Body of pancreas (tissue), 4 donors: ENCODE measurements at regions not wholly inside any gene's neighbourhood (a gene's known extent, or its start where the extent isn't known, plus 50 kb on each side); places are given as distances from the start of the nearest gene placed in this dataset.

Experiments
- ATAC-seq: fragments of 150-250 bp; one replicate; pipeline ENCODE4 v1.9.1; 2016
- DNase-seq, 4 donors: peaks; one replicate each; pipeline ENCODE4 v3.0.0-alpha.2; 2019
- H3K27ac ChIP-seq, 4 donors: fragments of 200-600 bp; sonication (generic); 1 replicate in 3 of 4; 2 replicates in 1 of 4; pipeline versions ENCODE4 v1.5.1 to v1.6.1; 2016 to 2019; ENCODE audit warnings: mild to moderate bottlenecking in 1 of 4, mixed read lengths in 1 of 4, moderate library complexity in 1 of 4
- H3K27me3 ChIP-seq, 2 donors: fragments of 200-600 bp; sonication (generic); one replicate each; pipeline ENCODE4 v1.6.0; 2016; ENCODE audit warnings: mild to moderate bottlenecking in 1 of 2
- H3K36me3 ChIP-seq, 2 donors: fragments of 200-600 bp; sonication (generic); replicated peaks in 1 of 2; 2 replicates each; pipeline ENCODE4 v1.5.1; 2016; ENCODE audit warnings: low read depth in 2 of 2; ENCODE audit not compliant: insufficient read depth in 1 of 2
- H3K4me1 ChIP-seq: fragments of 200-600 bp; sonication (generic); one replicate; pipeline ENCODE4 v1.6.0; 2016
- H3K4me3 ChIP-seq, 2 donors: fragments of 200-600 bp; sonication (generic); 1 replicate in 1 of 2; 2 replicates in 1 of 2; pipeline ENCODE4 v1.5.1; 2016 to 2019
- H3K9me3 ChIP-seq, 3 donors: fragments of 200-600 bp; sonication (generic); 1 replicate in 2 of 3; 2 replicates in 1 of 3; pipeline ENCODE4 v1.5.1; 2016
- POLR2A ChIP-seq, 3 donors: fragments of 450-650 bp; IDR thresholded peaks; one replicate each; pipeline ENCODE4 v1.6.1; 2016; ENCODE audit warnings: antibody characterized with exemption in 3 of 3, mild to moderate bottlenecking in 2 of 3
- WGBS, 2 donors: methylation state at CpG; one replicate each; pipeline ENCODE4 v1.1.5; 2017; 5-methylcytosine and 5-hydroxymethylcytosine counted together
- intact Hi-C: fragments of 100-400 bp; cut with DNase I; formaldehyde crosslinking; loops from one replicate; pipeline ENCODE4 v1.15.1; 2023
- TF ChIP-seq, protein P1 (sequence below), 7 experiments: fragments of 450-650 bp in 4 of 7; fragments of 200-600 bp in 3 of 7; sonication (generic) in 3 of 7; IDR thresholded peaks; one replicate each; pipeline ENCODE4 v1.5.1; 2016 to 2019; ENCODE audit warnings: antibody characterized with exemption in 7 of 7

GRCh38 chr1:20426923-20427322, 59.1 kb downstream of the CAMK2N1 start:
- no peak for DNase-seq
- intact Hi-C loops, result no loop called here

GRCh38 chr1:20426371-20426770, 59.6 kb downstream of the CAMK2N1 start:
- 45 to 62% methylated on average over 4 of the region's 4 CpGs for WGBS, 2 donors

More at GRCh38 chr1:20426923-20427322, 59.1 kb downstream of the CAMK2N1 start:
- no peaks in the 10 kb centered on the region for H3K4me1 ChIP-seq
- no peak for ATAC-seq
- 50 to 61% methylated on average over 2 to 4 of the region's 4 CpGs for WGBS, 2 donors
- no peaks in the 10 kb centered on the region for H3K27me3 ChIP-seq
- no peak overlapping the region for H3K27ac ChIP-seq
- TF ChIP-seq POLR2A (IDR thresholded peaks at IDR 0.05), result no peak
- TF ChIP-seq, protein P1, sequence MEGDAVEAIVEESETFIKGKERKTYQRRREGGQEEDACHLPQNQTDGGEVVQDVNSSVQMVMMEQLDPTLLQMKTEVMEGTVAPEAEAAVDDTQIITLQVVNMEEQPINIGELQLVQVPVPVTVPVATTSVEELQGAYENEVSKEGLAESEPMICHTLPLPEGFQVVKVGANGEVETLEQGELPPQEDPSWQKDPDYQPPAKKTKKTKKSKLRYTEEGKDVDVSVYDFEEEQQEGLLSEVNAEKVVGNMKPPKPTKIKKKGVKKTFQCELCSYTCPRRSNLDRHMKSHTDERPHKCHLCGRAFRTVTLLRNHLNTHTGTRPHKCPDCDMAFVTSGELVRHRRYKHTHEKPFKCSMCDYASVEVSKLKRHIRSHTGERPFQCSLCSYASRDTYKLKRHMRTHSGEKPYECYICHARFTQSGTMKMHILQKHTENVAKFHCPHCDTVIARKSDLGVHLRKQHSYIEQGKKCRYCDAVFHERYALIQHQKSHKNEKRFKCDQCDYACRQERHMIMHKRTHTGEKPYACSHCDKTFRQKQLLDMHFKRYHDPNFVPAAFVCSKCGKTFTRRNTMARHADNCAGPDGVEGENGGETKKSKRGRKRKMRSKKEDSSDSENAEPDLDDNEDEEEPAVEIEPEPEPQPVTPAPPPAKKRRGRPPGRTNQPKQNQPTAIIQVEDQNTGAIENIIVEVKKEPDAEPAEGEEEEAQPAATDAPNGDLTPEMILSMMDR (IDR thresholded peaks at IDR 0.05), result no peak
- no peaks in the 10 kb centered on the region for H3K36me3 ChIP-seq
- H3K4me3 ChIP-seq, result no peak overlapping the region
- H3K9me3 ChIP-seq, result no peaks in the 10 kb centered on the region

GRCh38 chr1:20425622-20426021, 60.4 kb downstream of the CAMK2N1 start:
- intact Hi-C loops, result no loop called here
- H3K27me3 ChIP-seq, result no peaks in the 10 kb centered on the region
- no peak for DNase-seq
- no peak for TF ChIP-seq POLR2A (IDR thresholded peaks at IDR 0.05)
- TF ChIP-seq, protein P1 (IDR thresholded peaks at IDR 0.05), result no peak
- ATAC-seq, result no peak
- H3K36me3 ChIP-seq, result no peaks in the 10 kb centered on the region
- no peak overlapping the region for H3K4me3 ChIP-seq
- no peak overlapping the region for H3K27ac ChIP-seq
- 31 to 50% methylated on average over 2 of the region's 2 CpGs for WGBS, 2 donors
- no peaks in the 10 kb centered on the region for H3K4me1 ChIP-seq
- H3K9me3 ChIP-seq, result no peaks in the 10 kb centered on the region

More at GRCh38 chr1:20426371-20426770, 59.6 kb downstream of the CAMK2N1 start:
- intact Hi-C loops, result no loop called here
- H3K27me3 ChIP-seq, result no peaks in the 10 kb centered on the region
- DNase-seq (no peak), ATAC-seq (no peak)
- no peak overlapping the region for H3K27ac ChIP-seq
- no peaks in the 10 kb centered on the region for H3K36me3 ChIP-seq
- no peaks in the 10 kb centered on the region for H3K4me1 ChIP-seq
- H3K9me3 ChIP-seq, result no peaks in the 10 kb centered on the region
- TF ChIP-seq, protein P1 (IDR thresholded peaks at IDR 0.05), result no peak
- no peak for TF ChIP-seq POLR2A (IDR thresholded peaks at IDR 0.05)
- H3K4me3 ChIP-seq, result no peak overlapping the region

DNA sequence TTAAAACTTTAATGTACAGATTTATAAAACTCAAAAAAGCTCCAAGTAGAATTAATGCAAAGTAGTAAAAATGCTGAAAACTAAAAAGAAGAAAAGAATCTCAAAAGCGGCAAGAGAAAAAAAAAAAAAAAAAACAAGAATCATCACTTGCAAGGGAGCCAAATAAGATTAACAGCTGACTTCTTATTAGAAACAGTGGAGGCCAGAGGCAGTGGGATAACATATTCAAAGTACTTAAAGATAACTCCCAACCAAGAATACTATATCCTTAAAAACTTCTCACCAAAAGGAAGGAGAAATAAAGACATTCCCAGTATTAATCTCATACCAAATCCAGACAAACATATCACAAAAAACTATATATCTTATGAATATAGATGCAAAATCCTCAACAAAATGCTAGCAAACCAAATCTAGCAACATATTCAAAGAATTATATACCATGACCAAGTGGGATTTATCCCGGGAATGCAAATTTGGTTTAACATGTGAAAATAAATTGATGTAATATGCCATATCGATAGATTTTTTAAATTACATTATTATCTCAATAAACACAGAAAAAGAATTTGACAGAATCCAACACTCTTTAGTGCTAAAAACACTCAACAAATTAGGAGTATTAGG, 62.7 kb downstream of the CAMK2N1 start:
- TF ChIP-seq, protein P1 (IDR thresholded peaks at IDR 0.05), result no peak
- Histone ChIP-seq H3K36me3 (no peaks in the 10 kb centered on the region), H3K4me1 (no peaks in the 10 kb centered on the region), H3K4me3 (no peak overlapping the region), H3K27me3 (no peaks in the 10 kb centered on the region), H3K27ac (no peak overlapping the region), H3K9me3 (no peaks in the 10 kb centered on the region)
- DNase-seq, result no peak
- intact Hi-C loops, result no loop called here
- no peak for ATAC-seq
- WGBS, 2 donors, result 73 to 84% methylated on average over 3 of the region's 3 CpGs

- WGBS, 2 donors, result 48 to 63% methylated on average over 2 of the region's 2 CpGs
Observed at GRCh38 chr1:20421441-20421840, 64.6 kb downstream of the CAMK2N1 start.

More at GRCh38 chr1:20421441-20421840, 64.6 kb downstream of the CAMK2N1 start:
- Histone ChIP-seq H3K27ac (no peak overlapping the region), H3K4me1 (no peaks in the 10 kb centered on the region), H3K4me3 (no peak overlapping the region), H3K27me3 (no peaks in the 10 kb centered on the region), H3K36me3 (no peaks in the 10 kb centered on the region), H3K9me3 (no peaks in the 10 kb centered on the region)
- DNase-seq (no peak), ATAC-seq (no peak)
- TF ChIP-seq, protein P1 (IDR thresholded peaks at IDR 0.05), result no peak
- TF ChIP-seq POLR2A (IDR thresholded peaks at IDR 0.05), result no peak
- intact Hi-C loops, result no loop called here
